Endothelial cell of umbilical vein (primary cell): ENCODE measurements at regions not wholly inside any gene's neighbourhood (a gene's known extent, or its start where the extent isn't known, plus 50 kb on each side); places are given as distances from the start of the nearest gene placed in this dataset.

ENCODE experiments used
- BruUV-seq: library from RNA; stranded (reverse); fragments of 400-500 nt; replicated peaks from 2 replicates; lab custom pipeline; 2021; lab: Mats Ljungman, UMichigan
- CTCF ChIA-PET: fragments of 300-600, 350-600 bp; sonication (Branson Sonifier 250); formaldehyde crosslinking; loops from one replicate; lab custom pipeline; 2021; ENCODE audit warnings: antibody characterized with exemption, inconsistent platforms; lab: Charles Lee
- POLR2A ChIA-PET: fragments of 300-600, 350-600 bp; sonication (Branson Sonifier 250); formaldehyde crosslinking; loops from one replicate; lab custom pipeline; 2021; ENCODE audit warnings: antibody characterized with exemption, inconsistent platforms; lab: Charles Lee
- DNase-seq: peaks from one replicate; pipeline ENCODE4 v3.0.0-alpha.2; 2011; ENCODE audit warnings: low read depth, low spot score
- FAIRE-seq: peaks from 2 replicates; lab custom pipeline; 2011; peaks lifted over from hg19 to GRCh38; lab: Jason Lieb, UNC
- H2AFZ ChIP-seq: 2 replicates; pipeline ENCODE4 v1.6.0; 2012; ENCODE audit warnings: low read depth, low read length, control low read depth, inconsistent platforms
- H3K27ac ChIP-seq: 2 replicates; pipeline ENCODE4 v1.5.1; 2011; ENCODE audit warnings: low read depth, mild to moderate bottlenecking, control low read depth, low read length, moderate library complexity; ENCODE audit not compliant: insufficient read depth
- H3K27me3 ChIP-seq, 2 experiments: 2 replicates each; pipeline versions ENCODE4 v1.6.0 to v1.6.1; 2011; ENCODE audit warnings: low read length in 2 of 2, mixed read lengths in 1 of 2; ENCODE audit not compliant: control insufficient read depth in 2 of 2, insufficient read depth in 2 of 2
- H3K36me3 ChIP-seq, 2 experiments: 2 replicates in 1 of 2; 3 replicates in 1 of 2; pipeline ENCODE4 v1.5.1; 2011; ENCODE audit warnings: low read length in 2 of 2, mild to moderate bottlenecking in 1 of 2, moderate library complexity in 1 of 2; ENCODE audit not compliant: control insufficient read depth in 2 of 2, insufficient read depth in 2 of 2; ENCODE audit errors: extremely low read depth in 1 of 2
- H3K4me1 ChIP-seq: 3 replicates; pipeline ENCODE4 v1.5.1; 2011; ENCODE audit warnings: mild to moderate bottlenecking, low read length; ENCODE audit not compliant: control insufficient read depth, insufficient read depth; ENCODE audit errors: extremely low read depth
- H3K4me2 ChIP-seq: 2 replicates; pipeline ENCODE4 v1.6.1; 2011; ENCODE audit warnings: low read length, control low read depth, mixed read lengths; ENCODE audit not compliant: insufficient read depth
- H3K4me3 ChIP-seq, 3 experiments: fragments of 200-600 bp in 1 of 3; sonication (generic), shearing (Covaris generic) in 1 of 3; replicated peaks in 1 of 3; 2 replicates each; pipeline ENCODE4 v1.5.1; 2011 to 2016; ENCODE audit warnings: control low read depth in 3 of 3, low read length in 3 of 3, mild to moderate bottlenecking in 2 of 3, inconsistent platforms in 1 of 3, low read depth in 1 of 3, moderate library complexity in 1 of 3; ENCODE audit not compliant: insufficient read depth in 1 of 3
- H3K79me2 ChIP-seq: 2 replicates; pipeline ENCODE4 v1.6.0; 2012; ENCODE audit warnings: low read length, inconsistent platforms; ENCODE audit not compliant: control insufficient read depth, insufficient read depth
- H3K9ac ChIP-seq: replicated peaks from 2 replicates; pipeline ENCODE3; 2011; ENCODE audit warnings: low read length, control low read depth; ENCODE audit not compliant: insufficient read depth; ENCODE audit errors: extremely low read depth
- H3K9me1 ChIP-seq: replicated peaks from 3 replicates; pipeline ENCODE4 v1.6.0; 2011; ENCODE audit warnings: mild to moderate bottlenecking, low read length; ENCODE audit not compliant: control insufficient read depth, insufficient read depth; ENCODE audit errors: extremely low read depth
- H3K9me3 ChIP-seq: replicated peaks from 2 replicates; pipeline ENCODE4 v1.5.1; 2012; ENCODE audit warnings: low read length, inconsistent platforms; ENCODE audit not compliant: control insufficient read depth, insufficient read depth
- H4K20me1 ChIP-seq: replicated peaks from 2 replicates; pipeline ENCODE3; 2011; ENCODE audit warnings: mild to moderate bottlenecking, low read length; ENCODE audit not compliant: control insufficient read depth, insufficient read depth; ENCODE audit errors: extremely low read depth
- CTCF ChIP-seq, 2 donors: IDR thresholded peaks; 1 replicate in 1 of 2; 2 replicates in 1 of 2; pipeline ENCODE4 v1.5.1; 2011; ENCODE audit warnings: low read length in 2 of 2, mild to moderate bottlenecking in 2 of 2, moderate library complexity in 2 of 2, control low read depth in 1 of 2, inconsistent platforms in 1 of 2, low read depth in 1 of 2; ENCODE audit not compliant: insufficient read depth in 1 of 2; ENCODE audit errors: extremely low read depth in 1 of 2
- EZH2 ChIP-seq: IDR thresholded peaks from 2 replicates; pipeline ENCODE4 v1.6.1; 2012; ENCODE audit warnings: borderline replicate concordance, low read depth, mild to moderate bottlenecking, moderate library complexity, low read length, inconsistent platforms; ENCODE audit not compliant: severe bottlenecking
- FOS ChIP-seq: IDR thresholded peaks from 2 replicates; pipeline ENCODE4 v1.6.1; 2011; ENCODE audit warnings: mild to moderate bottlenecking, low read length, moderate library complexity, borderline replicate concordance; ENCODE audit not compliant: insufficient read depth
- JUN ChIP-seq: IDR thresholded peaks from 2 replicates; pipeline ENCODE4 v1.6.1; 2011; ENCODE audit warnings: borderline replicate concordance, low read depth; ENCODE audit not compliant: insufficient read length, insufficient read depth
- MAX ChIP-seq: IDR thresholded peaks from 2 replicates; pipeline ENCODE4 v1.6.1; 2011; ENCODE audit not compliant: insufficient read depth, insufficient read length
- MYC ChIP-seq: IDR thresholded peaks from one replicate; pipeline ENCODE4 v1.6.1; 2011; ENCODE audit warnings: mild to moderate bottlenecking, low read depth, low read length
- POLR2AphosphoS5 ChIP-seq: IDR thresholded peaks from 2 replicates; pipeline ENCODE4 v1.6.1; 2012; ENCODE audit warnings: low read depth, mild to moderate bottlenecking, control low read depth, low read length, moderate library complexity; ENCODE audit not compliant: insufficient read depth
- dilution Hi-C: fragments of 300-500 bp; cut with MboI; formaldehyde crosslinking; loops from one replicate; pipeline ENCODE4 v1.15.0; 2019; ENCODE audit warnings: low sequenced_read_pairs; ENCODE audit not compliant: extremely low pct_ligation_motif_present
- intact Hi-C: fragments of 100-400 bp; cut with micrococcal nuclease; formaldehyde crosslinking; loops from one replicate; pipeline ENCODE4 v1.10.0; 2022

- Histone ChIP-seq H4K20me1 (no peaks in the 10 kb centered on the region), H3K4me3 (no peak overlapping the region), H3K9ac (no peak overlapping the region), H3K9me3 (no peaks in the 10 kb centered on the region), H3K27ac (no peak overlapping the region), H3K36me3 (no peaks in the 10 kb centered on the region), H3K79me2 (no peaks in the 10 kb centered on the region), H3K27me3 (peaks cover 1 to 10% of the 10 kb centered on the region in 2 experiments), H2AFZ (no peak overlapping the region), H3K9me1 (no peaks in the 10 kb centered on the region), H3K4me2 (no peak overlapping the region), H3K4me1 (no peaks in the 10 kb centered on the region)
- DNase-seq (no peak), FAIRE-seq (no peak)
- dilution Hi-C loops (no loop called here), intact Hi-C loops (no loop called here)
- TF ChIP-seq EZH2: no peak
- TF ChIP-seq CTCF (IDR thresholded peaks at IDR 0.05; ENCODE audit: extremely low read depth in 1 of 2, insufficient read depth in 1 of 2, low read depth in 1 of 2, low read length in 2 of 2): no peak
- no peak for TF ChIP-seq JUN
- TF ChIP-seq MAX: no peak
- TF ChIP-seq MYC: no peak
- no peak for TF ChIP-seq POLR2AphosphoS5
- TF ChIP-seq FOS: no peak
- BruUV-seq: no TSS peak
- POLR2A ChIA-PET: no interaction called here
- CTCF ChIA-PET: no interaction called here
Measured at GRCh38 chr10:33965795-33966581, 631.5 kb upstream of the NRP1 start.
